H9 (cell line): ENCODE measurements at regions not wholly inside any gene's neighbourhood (a gene's known extent, or its start where the extent isn't known, plus 50 kb on each side); places are given as distances from the start of the nearest gene placed in this dataset.

Experiments used
- DNase-seq: peaks from one replicate; pipeline ENCODE4 v3.0.0-alpha.2; 2017
- H2AFZ ChIP-seq: one replicate; pipeline ENCODE4 v1.6.1; 2013; ENCODE audit warnings: mild to moderate bottlenecking, low read length, control low read depth, moderate library complexity
- H2AK5ac ChIP-seq: 2 replicates; pipeline ENCODE4 v1.6.1; 2013; ENCODE audit warnings: low read length, control low read depth, mixed read lengths; ENCODE audit not compliant: insufficient read length
- H2BK120ac ChIP-seq: one replicate; pipeline ENCODE4 v1.6.1; 2013; ENCODE audit warnings: low read depth, mild to moderate bottlenecking, low read length, control low read depth, inconsistent platforms; ENCODE audit not compliant: poor library complexity, severe bottlenecking
- H2BK12ac ChIP-seq: 2 replicates; pipeline ENCODE4 v1.6.1; 2013; ENCODE audit warnings: low read length, control low read depth, mixed read lengths, low read depth; ENCODE audit not compliant: insufficient read length
- H2BK15ac ChIP-seq: 2 replicates; pipeline ENCODE4 v1.6.1; 2013; ENCODE audit warnings: low read depth, low read length, control low read depth
- H2BK20ac ChIP-seq: one replicate; pipeline ENCODE4 v1.6.1; 2013; ENCODE audit warnings: low read depth, mild to moderate bottlenecking, low read length, control low read depth, inconsistent platforms; ENCODE audit not compliant: poor library complexity, severe bottlenecking
- H2BK5ac ChIP-seq: 2 replicates; pipeline ENCODE4 v1.6.1; 2013; ENCODE audit warnings: low read length, control low read depth, mixed read lengths; ENCODE audit not compliant: insufficient read length
- H3K14ac ChIP-seq: 2 replicates; pipeline ENCODE4 v1.6.1; 2013; ENCODE audit warnings: low read length, control low read depth; ENCODE audit not compliant: insufficient read depth
- H3K18ac ChIP-seq: 2 replicates; pipeline ENCODE4 v1.6.1; 2013; ENCODE audit warnings: low read depth, mild to moderate bottlenecking, mixed read lengths, low read length, control low read depth; ENCODE audit not compliant: insufficient read length
- H3K23ac ChIP-seq: 2 replicates; pipeline ENCODE4 v1.6.1; 2013; ENCODE audit warnings: low read length, control low read depth, mixed read lengths, low read depth; ENCODE audit not compliant: insufficient read length
- H3K23me2 ChIP-seq: 2 replicates; pipeline ENCODE4 v1.6.1; 2013; ENCODE audit warnings: low read depth, mild to moderate bottlenecking, mixed read lengths, low read length, control low read depth; ENCODE audit not compliant: insufficient read length, poor library complexity, severe bottlenecking
- H3K27ac ChIP-seq: 2 replicates; pipeline ENCODE4 v1.5.1; 2013; ENCODE audit warnings: low read length, control low read depth, mixed read lengths, low read depth; ENCODE audit not compliant: insufficient read length
- H3K27me3 ChIP-seq: 2 replicates; pipeline ENCODE4 v1.6.1; 2013; ENCODE audit warnings: low read length, control low read depth, inconsistent platforms; ENCODE audit not compliant: insufficient read depth
- H3K4ac ChIP-seq: 2 replicates; pipeline ENCODE4 v1.6.1; 2013; ENCODE audit warnings: low read depth, mild to moderate bottlenecking, control low read depth, inconsistent platforms, low read length, moderate library complexity
- H3K4me1 ChIP-seq: 2 replicates; pipeline ENCODE4 v1.6.1; 2013; ENCODE audit warnings: low read length, control low read depth, inconsistent platforms; ENCODE audit not compliant: insufficient read depth
- H3K4me2 ChIP-seq: 2 replicates; pipeline ENCODE4 v1.6.1; 2013; ENCODE audit warnings: low read length, control low read depth, mixed read lengths; ENCODE audit not compliant: insufficient read length, insufficient read depth
- H3K56ac ChIP-seq: 2 replicates; pipeline ENCODE4 v1.6.1; 2013; ENCODE audit warnings: low read depth, mild to moderate bottlenecking, mixed read lengths, low read length, control low read depth; ENCODE audit not compliant: insufficient read length
- H3K79me1 ChIP-seq: 2 replicates; pipeline ENCODE4 v1.6.1; 2013; ENCODE audit warnings: low read depth, mild to moderate bottlenecking, moderate library complexity, low read length, control low read depth, inconsistent platforms; ENCODE audit not compliant: insufficient read depth, poor library complexity, severe bottlenecking
- H3K79me2 ChIP-seq: 2 replicates; pipeline ENCODE4 v1.6.1; 2013; ENCODE audit warnings: low read length, control low read depth, inconsistent platforms; ENCODE audit not compliant: insufficient read depth
- H3K9ac ChIP-seq: 2 replicates; pipeline ENCODE4 v1.6.1; 2013; ENCODE audit warnings: low read length, control low read depth, mixed read lengths; ENCODE audit not compliant: insufficient read length; ENCODE audit errors: extremely low read depth
- H3K9me3 ChIP-seq: one replicate; pipeline ENCODE4 v1.6.1; 2013; ENCODE audit warnings: low read depth, low read length, inconsistent platforms; ENCODE audit not compliant: control insufficient read depth
- H3T11ph ChIP-seq: one replicate; pipeline ENCODE4 v1.6.1; 2013; ENCODE audit warnings: mild to moderate bottlenecking, low read length, control low read depth, inconsistent platforms
- H4K20me1 ChIP-seq: one replicate; pipeline ENCODE4 v1.6.1; 2013; ENCODE audit not compliant: control insufficient read depth, insufficient read length, insufficient read depth
- H4K5ac ChIP-seq: 2 replicates; pipeline ENCODE4 v1.6.1; 2013; ENCODE audit warnings: low read depth, mild to moderate bottlenecking, mixed read lengths, low read length, control low read depth; ENCODE audit not compliant: insufficient read length
- H4K8ac ChIP-seq: replicated peaks from 2 replicates; pipeline ENCODE4 v1.6.1; 2013; ENCODE audit warnings: low read length, control low read depth, mixed read lengths, low read depth; ENCODE audit not compliant: insufficient read length
- H4K91ac ChIP-seq: 2 replicates; pipeline ENCODE4 v1.6.1; 2013; ENCODE audit warnings: low read depth, mild to moderate bottlenecking, moderate library complexity, mixed read lengths, low read length, control low read depth; ENCODE audit not compliant: insufficient read length
- H3K27ac Mint-ChIP-seq, 3 experiments: 2 replicates in 2 of 3; 3 replicates in 1 of 3; pipeline ENCODE4 v1.8.0; 2020 to 2021; ENCODE audit warnings: mixed read lengths in 3 of 3, mild to moderate bottlenecking in 1 of 3, moderate library complexity in 1 of 3
- H3K27me3 Mint-ChIP-seq: 2 replicates; pipeline ENCODE4 v1.8.0; 2021; ENCODE audit warnings: low read depth, mild to moderate bottlenecking, moderate library complexity, mixed read lengths
- H3K36me3 Mint-ChIP-seq, 3 experiments: 2 replicates in 2 of 3; 3 replicates in 1 of 3; pipeline ENCODE4 v1.8.0; 2020 to 2021; ENCODE audit warnings: low read depth in 3 of 3, mixed read lengths in 3 of 3; ENCODE audit not compliant: insufficient read depth in 1 of 3
- H3K4me1 Mint-ChIP-seq, 2 experiments: 2 replicates each; pipeline ENCODE4 v1.8.0; 2020; ENCODE audit warnings: mixed read lengths in 2 of 2
- H3K4me3 Mint-ChIP-seq, 2 experiments: 2 replicates in 1 of 2; 3 replicates in 1 of 2; pipeline ENCODE4 v1.8.0; 2020 to 2021; ENCODE audit warnings: mild to moderate bottlenecking in 2 of 2, mixed read lengths in 2 of 2, moderate library complexity in 1 of 2
- H3K9me3 Mint-ChIP-seq, 2 experiments: 2 replicates in 1 of 2; 3 replicates in 1 of 2; pipeline ENCODE4 v1.8.0; 2020; ENCODE audit warnings: mild to moderate bottlenecking in 2 of 2, mixed read lengths in 2 of 2, moderate library complexity in 1 of 2
- WGBS: extraction: QIAGEN DNeasy Blood & Tissue Kit; methylation state at CpG from one replicate; pipeline ENCODE4 v1.1.7; 2013; ENCODE audit warnings: missing lambda C conversion rate, low lambda C conversion rate, mixed read lengths; ENCODE audit not compliant: insufficient read length; ENCODE audit errors: extremely low coverage; 5-methylcytosine and 5-hydroxymethylcytosine counted together
- TF ChIP-seq, protein P1 (sequence below): fragments of 200-600 bp; sonication (generic); conservative IDR thresholded peaks from 3 replicates; pipeline ENCODE4 v1.8.0; 2021; ENCODE audit warnings: antibody characterized with exemption, mild to moderate bottlenecking

DNA sequence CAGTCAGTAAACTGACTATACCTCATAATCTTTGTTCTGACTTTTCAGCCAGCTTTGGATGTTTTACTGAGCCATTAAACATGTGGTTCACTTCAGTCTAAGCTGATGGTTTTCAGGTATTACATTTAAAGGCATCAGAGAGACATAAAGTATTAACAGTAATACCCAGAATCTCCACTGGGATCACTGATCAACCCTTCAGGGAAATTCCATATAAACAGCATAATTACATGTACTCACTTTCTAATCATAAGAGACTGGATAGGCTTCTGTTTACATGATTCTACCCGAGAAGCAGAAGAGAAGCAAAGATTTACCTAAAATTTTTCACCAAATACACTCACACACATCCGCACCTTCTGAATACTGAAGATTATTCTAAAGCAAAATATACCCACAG is 186.7 kb upstream of the FREM1 start:
- TF ChIP-seq, protein P1, sequence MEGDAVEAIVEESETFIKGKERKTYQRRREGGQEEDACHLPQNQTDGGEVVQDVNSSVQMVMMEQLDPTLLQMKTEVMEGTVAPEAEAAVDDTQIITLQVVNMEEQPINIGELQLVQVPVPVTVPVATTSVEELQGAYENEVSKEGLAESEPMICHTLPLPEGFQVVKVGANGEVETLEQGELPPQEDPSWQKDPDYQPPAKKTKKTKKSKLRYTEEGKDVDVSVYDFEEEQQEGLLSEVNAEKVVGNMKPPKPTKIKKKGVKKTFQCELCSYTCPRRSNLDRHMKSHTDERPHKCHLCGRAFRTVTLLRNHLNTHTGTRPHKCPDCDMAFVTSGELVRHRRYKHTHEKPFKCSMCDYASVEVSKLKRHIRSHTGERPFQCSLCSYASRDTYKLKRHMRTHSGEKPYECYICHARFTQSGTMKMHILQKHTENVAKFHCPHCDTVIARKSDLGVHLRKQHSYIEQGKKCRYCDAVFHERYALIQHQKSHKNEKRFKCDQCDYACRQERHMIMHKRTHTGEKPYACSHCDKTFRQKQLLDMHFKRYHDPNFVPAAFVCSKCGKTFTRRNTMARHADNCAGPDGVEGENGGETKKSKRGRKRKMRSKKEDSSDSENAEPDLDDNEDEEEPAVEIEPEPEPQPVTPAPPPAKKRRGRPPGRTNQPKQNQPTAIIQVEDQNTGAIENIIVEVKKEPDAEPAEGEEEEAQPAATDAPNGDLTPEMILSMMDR = peak; percentile 27; the same call in 1 of the 3 replicates
- Histone ChIP-seq H3K79me2 (no peaks in the 10 kb centered on the region), H3K18ac (no peak overlapping the region), H2BK15ac (no peak overlapping the region), H2BK12ac (no peak overlapping the region), H3K4ac (no peak overlapping the region), H3K23me2 (no peaks in the 10 kb centered on the region), H3T11ph (no peak overlapping the region), H3K9me3 (no peaks in the 10 kb centered on the region), H2BK20ac (no peak overlapping the region), H3K79me1 (no peaks in the 10 kb centered on the region), H3K27me3 (no peaks in the 10 kb centered on the region), H3K9ac (no peak overlapping the region), H2BK5ac (no peak overlapping the region), H3K4me1 (no peaks in the 10 kb centered on the region), H4K8ac (no peak overlapping the region), H2AFZ (no peak overlapping the region), H2BK120ac (no peak overlapping the region), H2AK5ac (no peak overlapping the region), H4K5ac (no peak overlapping the region), H3K56ac (no peak overlapping the region), H4K91ac (no peak overlapping the region), H3K23ac (no peak overlapping the region), H3K14ac (no peak overlapping the region), H3K4me2 (no peak overlapping the region), H3K27ac (no peak overlapping the region), H4K20me1 (no peaks in the 10 kb centered on the region)
- WGBS = no CpG with 5 or more reads among the region's 2 CpGs
- H3K4me3 Mint-ChIP-seq = no peak overlapping the region
- no peak for DNase-seq
- H3K9me3 Mint-ChIP-seq = no peaks in the 10 kb centered on the region; a peak in 1 of 5 replicates
- H3K27ac Mint-ChIP-seq = no peak overlapping the region
- H3K36me3 Mint-ChIP-seq = 0 out of 7 replicates have a peak, but pooled peaks cover 0 to 5% (median 0%) of the 10 kb centered on the region in 3 experiments
- no peaks in the 10 kb centered on the region for H3K4me1 Mint-ChIP-seq
- no peaks in the 10 kb centered on the region for H3K27me3 Mint-ChIP-seq
